ENCODE measurements at regions not wholly inside any gene's neighbourhood (a gene's known extent, or its start where the extent isn't known, plus 50 kb on each side); places are given as distances from the start of the nearest gene placed in this dataset.

- H3K27ac ChIP-seq = no peak overlapping the region
- H3K4me3 ChIP-seq (ENCODE audit: low read depth, low read length) = no peak overlapping the region
- TF ChIP-seq, protein P1, sequence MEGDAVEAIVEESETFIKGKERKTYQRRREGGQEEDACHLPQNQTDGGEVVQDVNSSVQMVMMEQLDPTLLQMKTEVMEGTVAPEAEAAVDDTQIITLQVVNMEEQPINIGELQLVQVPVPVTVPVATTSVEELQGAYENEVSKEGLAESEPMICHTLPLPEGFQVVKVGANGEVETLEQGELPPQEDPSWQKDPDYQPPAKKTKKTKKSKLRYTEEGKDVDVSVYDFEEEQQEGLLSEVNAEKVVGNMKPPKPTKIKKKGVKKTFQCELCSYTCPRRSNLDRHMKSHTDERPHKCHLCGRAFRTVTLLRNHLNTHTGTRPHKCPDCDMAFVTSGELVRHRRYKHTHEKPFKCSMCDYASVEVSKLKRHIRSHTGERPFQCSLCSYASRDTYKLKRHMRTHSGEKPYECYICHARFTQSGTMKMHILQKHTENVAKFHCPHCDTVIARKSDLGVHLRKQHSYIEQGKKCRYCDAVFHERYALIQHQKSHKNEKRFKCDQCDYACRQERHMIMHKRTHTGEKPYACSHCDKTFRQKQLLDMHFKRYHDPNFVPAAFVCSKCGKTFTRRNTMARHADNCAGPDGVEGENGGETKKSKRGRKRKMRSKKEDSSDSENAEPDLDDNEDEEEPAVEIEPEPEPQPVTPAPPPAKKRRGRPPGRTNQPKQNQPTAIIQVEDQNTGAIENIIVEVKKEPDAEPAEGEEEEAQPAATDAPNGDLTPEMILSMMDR (IDR thresholded peaks at IDR 0.05; ENCODE audit: low read depth, low read length, missing control alignments) = no peak
- H3K27me3 ChIP-seq (replicated peaks) = no peaks in the 10 kb centered on the region
- H3K36me3 ChIP-seq (replicated peaks) = no peaks in the 10 kb centered on the region
- DNase-seq = no peak
- in situ Hi-C loops (cut with HindIII; ENCODE audit: low pct_ligation_motif_present, low sequenced_read_pairs) = no loop called here
Measured at GRCh38 chr6:95518630-95519227, 58.6 kb upstream of the MANEA start.

- in situ Hi-C loops (cut with HindIII; ENCODE audit: low pct_ligation_motif_present, low sequenced_read_pairs) = no loop called here
- no peak for DNase-seq
- TF ChIP-seq, protein P1 (IDR thresholded peaks at IDR 0.05; ENCODE audit: low read depth, low read length, missing control alignments) = no peak
- Histone ChIP-seq H3K27me3 (replicated peaks) (no peaks in the 10 kb centered on the region), H3K4me3 (ENCODE audit: low read depth, low read length) (no peak overlapping the region), H3K27ac (no peak overlapping the region), H3K36me3 (replicated peaks) (no peaks in the 10 kb centered on the region)
Measured at GRCh38 chr6:95519228-95520037, 57.9 kb upstream of the MANEA start.

DNA sequence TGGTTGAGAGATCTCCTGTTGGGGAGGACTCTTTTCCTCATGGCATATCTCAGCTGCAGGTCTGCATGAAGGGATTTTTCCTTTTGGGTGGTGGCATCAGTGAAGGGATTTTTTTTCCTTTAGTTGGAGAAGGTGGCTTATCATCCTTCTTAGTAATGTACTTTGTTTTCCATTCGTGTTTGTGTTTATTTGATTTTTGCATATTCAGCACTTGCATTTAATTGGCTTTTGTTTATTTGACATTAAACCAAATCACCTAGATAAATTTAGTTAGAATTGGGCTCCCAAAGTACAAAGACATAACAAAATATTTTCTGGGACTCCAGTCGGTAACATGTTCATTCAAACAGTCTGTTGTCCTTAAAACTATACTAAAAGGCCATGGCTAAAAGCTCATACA lies 56.2 kb upstream of the MANEA start:
- H3K27ac ChIP-seq = no peak overlapping the region
- H3K4me3 ChIP-seq (ENCODE audit: low read depth, low read length) = no peak overlapping the region
- no peaks in the 10 kb centered on the region for H3K36me3 ChIP-seq (replicated peaks)
- TF ChIP-seq, protein P1 (IDR thresholded peaks at IDR 0.05; ENCODE audit: low read depth, low read length, missing control alignments) = no peak
- H3K27me3 ChIP-seq (replicated peaks) = no peaks in the 10 kb centered on the region
- DNase-seq = no peak
- in situ Hi-C loops (cut with HindIII; ENCODE audit: low pct_ligation_motif_present, low sequenced_read_pairs) = no loop called here
